HG02759 (cell line): ENCODE measurements at regions not wholly inside any gene's neighbourhood (a gene's known extent, or its start where the extent isn't known, plus 50 kb on each side); places are given as distances from the start of the nearest gene placed in this dataset.

Experiments used
- ATAC-seq: cut with Tn5 transposase; IDR thresholded peaks from one replicate; pipeline ENCODE4 v1.9.1; 2021; ENCODE audit warnings: mild to moderate bottlenecking, moderate library complexity; ENCODE audit not compliant: unreplicated experiment

DNA sequence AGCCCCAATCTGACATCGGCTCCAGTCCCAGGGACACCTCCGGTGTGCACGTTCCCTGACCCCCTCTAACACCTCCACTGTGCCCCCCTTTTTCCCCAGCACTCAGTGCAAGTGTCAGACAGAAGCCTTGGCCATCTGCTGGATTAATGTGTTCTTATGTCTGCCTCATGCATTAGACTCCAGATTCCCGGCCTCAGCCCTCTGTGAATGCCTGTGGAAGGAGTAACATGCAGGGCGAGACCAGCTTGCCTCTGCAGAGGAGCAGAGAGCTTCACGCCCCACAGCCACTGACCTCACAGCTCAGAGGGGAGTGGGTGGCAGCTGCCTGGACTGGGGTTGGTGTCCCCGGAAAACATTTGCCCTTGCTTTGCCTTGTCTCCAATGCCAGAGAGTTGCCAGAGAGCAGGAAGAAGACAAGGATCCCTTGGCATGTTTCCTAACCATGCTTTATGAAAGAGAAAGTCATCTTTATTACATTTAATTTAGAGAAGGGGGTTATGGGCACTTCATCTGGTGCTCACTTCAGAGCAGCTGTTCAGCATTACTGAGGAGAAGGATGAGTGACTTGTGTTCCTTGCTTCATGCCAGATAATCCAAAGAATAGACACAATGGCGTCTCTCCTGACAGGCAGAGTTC lies 91.6 kb upstream of the CXCL12 start:
- no peak for ATAC-seq

DNA sequence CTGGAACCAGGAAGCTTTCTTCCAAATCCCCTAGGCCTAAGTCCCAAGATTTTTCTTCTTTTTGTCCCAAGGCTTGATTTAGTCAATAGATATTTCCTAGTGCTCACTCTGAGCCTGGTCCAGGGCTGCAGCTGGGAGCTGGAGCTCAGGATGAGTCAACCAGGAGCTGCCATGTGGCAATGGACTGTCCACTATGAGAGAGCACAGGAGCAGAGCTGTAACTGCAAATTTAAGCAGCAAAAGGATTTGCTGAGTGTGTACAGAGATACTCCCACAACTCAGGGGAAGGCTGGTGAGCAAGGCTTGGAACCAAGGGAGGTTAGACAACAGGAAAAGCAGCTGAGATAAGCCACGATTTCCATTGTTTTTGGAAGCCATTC lies 92.1 kb upstream of the CXCL12 start:
- ATAC-seq, result no peak

DNA sequence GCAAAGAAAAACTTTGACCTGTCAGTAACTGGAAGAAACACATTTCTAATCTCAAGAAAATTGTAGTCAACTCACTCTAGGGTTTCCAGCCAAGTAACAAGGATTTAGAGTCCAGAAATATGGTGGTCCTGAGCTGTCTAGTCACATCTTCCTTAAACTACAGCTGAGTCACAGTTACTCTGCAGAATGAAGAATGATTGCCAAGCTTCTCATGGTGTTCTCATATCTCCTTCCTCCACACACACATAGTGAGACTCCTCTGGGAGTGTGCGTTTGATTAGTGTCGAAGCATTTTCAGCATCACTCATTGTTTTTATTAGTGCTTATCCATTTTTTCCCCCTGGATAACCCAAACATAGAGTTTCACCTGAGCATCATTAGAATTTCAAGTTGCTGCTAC lies 93.1 kb upstream of the CXCL12 start:
- ATAC-seq, result no peak

DNA sequence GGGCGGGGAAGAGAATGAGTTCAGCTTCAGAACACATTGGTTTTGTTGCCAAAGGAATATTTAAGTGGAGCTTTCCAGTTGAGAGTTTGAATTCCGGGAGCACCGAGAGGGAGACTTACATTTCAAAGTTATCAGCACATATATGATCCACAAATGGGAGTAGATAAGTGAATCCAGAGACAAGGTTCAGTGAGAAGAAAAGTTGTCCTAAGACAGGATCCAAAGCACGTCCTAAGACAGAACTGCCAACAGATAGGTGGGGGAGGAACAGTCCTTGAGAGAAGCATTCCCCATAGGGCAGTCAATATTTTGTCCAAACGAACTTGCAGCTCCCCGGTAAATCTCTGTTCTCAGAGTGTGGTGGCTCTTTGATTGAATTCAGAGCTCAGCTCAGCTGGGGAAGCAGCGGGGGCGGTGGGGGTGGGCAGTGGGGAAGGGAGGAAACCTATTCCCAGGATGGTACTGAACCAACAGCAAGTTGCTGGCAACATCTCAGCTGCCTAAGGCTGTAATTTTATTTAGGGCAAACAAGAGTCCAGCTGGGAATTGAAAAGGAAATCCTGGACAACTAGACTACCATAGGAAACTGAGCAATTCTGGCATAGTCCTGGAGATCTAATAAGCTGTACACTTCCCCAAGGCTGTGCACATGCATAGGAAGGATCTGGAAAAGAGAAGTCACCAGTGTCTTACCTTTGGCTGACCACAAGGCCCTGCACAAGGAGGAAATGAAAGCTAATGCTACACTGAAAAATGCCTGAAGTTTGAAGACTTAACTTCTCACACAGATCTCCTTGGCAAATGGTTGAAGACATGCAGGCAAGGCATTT lies 94.2 kb upstream of the CXCL12 start:
- ATAC-seq, result no peak

DNA sequence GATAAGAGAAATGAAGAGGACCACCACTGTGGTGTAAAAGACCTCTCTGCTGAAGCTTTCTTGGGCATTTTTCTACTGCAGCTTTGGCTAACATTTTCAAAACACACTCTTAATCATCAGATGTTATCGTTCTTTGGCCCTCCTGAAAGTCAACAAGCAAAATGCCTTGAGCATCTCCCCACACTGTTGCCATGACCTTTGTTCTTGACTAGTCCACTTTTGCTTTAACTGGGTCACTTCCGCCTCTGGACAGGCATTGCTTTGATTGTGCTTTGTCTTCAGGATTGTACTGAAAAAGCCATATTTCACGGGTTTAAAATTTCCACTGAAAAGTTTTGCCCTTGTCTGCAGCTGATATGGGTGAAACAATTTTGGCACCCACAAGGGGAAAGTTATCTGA lies 107.8 kb upstream of the CXCL12 start:
- no peak for ATAC-seq

GRCh38 chr10:44498222-44498621 lies 113.3 kb upstream of the CXCL12 start:
- ATAC-seq, result no peak

GRCh38 chr10:44500451-44500850 lies 115.6 kb upstream of the CXCL12 start:
- no peak for ATAC-seq

GRCh38 chr10:44506386-44506785 lies 121.5 kb upstream of the CXCL12 start:
- ATAC-seq, result no peak

DNA sequence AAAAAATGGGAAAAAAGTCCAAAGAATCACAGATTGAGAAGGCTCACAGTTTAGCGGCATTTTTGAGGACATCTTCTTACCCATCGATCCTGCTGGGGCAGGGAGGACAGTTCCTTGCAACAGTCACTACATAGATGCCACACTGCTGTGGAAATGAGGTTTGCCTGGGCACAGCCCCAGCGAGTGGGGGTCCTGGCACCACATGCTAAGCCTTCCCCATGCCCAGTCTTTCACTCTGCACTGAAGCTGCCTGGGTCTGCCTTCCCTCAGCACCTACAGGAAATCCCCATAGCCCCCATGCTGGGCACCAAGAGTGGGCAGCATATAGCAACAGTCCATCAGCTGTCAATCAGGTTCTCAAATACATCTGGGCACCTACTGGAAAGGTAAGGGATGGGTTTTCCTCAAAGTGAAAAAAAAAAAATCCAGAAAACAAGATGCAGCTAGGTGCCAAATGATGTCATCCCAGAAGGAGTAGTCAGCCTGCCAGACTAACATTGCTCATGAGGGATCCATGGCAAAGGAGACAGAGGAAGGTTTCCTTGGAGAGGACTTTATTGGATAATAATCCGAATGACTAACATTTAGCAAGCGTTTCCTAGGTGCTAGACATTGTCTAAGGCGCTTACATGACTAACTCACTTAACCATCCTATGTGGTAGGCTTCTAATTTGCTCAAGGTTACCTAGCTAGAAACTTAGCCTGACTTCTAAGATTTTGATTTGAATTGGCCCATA lies 125.7 kb upstream of the CXCL12 start:
- ATAC-seq, result no peak

DNA sequence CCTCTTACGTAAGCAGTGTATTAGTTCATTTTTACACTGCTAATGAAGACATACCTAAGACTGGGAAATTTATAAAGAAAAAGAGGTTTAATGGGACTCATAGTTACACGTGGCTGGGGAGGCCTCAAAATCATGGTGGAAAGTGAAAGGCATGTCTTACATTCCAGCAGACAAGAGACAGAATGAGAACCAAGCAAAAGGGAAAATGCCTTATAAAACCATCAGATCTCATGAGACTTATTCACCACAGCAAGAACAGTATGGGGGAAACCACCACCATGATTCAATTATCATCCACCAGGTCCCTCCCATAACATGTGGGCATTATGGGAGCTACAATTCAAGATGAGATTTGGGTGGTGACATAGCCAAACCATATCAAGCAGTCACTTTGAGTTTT lies 126.3 kb upstream of the CXCL12 start:
- ATAC-seq, result no peak

DNA sequence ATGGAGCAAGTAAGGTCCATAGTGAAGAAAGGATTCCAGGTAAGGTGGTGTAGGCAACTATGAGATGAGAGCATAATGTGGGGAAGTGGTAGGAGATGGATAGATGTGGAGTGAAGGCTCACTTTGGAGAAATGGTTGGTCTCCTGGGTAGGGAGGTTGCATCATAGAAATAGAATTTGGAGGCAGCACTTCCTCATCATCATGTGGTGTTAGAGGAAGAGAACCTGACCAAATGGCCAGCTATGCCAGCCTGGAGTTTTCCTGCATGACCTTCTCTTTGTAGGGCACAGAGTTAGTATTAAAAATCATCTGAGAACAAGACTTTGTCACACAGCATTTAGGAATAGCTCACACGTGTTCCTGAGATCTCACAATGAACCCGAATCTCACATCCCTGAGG lies 126.7 kb upstream of the CXCL12 start:
- ATAC-seq, result no peak

DNA sequence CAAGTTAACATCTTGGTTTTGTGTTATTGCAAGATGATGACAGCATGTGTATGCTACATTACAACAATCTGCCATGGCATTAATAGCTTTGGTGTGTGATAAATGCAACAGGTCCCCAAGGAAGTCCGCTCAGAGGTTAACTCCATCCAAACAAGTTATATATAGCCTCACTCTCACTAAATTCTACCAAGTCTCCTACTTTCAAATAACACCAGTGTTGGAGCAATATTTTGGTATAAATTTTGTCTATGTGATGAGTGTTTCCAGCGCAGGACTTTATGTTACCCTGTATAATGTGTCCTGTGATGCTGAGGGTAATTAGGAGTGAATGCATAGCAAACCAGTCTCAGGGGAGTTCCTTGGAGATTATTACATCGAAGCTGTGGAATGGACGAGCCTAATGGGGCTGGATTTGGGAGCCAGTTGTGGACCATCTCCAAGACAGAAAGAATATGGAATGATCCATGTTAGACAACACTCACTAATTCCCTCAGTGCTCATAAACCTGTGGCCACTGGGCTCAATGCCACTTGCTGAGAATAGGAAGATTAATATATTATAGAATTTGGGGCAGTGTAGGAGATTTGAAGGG lies 127.6 kb upstream of the CXCL12 start:
- ATAC-seq, result no peak

DNA sequence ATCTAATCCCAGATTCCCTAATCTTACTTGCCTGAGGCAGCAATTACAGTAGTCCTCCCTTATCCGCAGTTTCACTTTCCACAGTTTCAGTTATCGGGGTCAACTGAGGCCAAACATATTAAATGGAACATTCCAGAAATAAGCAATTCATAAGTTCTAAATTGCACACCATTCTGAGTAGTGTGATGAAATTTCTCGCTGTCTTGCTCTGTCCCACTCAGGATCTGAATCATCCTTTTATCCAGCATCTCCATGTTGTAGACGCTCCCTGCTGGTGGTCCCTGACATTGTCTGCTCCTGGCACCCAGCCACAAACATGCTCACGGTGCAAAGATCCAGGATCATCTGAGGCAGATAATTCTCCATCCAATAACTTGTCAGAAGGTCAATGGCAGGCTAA lies 128.7 kb upstream of the CXCL12 start:
- no peak for ATAC-seq

GRCh38 chr10:44516891-44517290 lies 132.0 kb upstream of the CXCL12 start:
- no peak for ATAC-seq

GRCh38 chr10:44517635-44518034 lies 132.7 kb upstream of the CXCL12 start:
- ATAC-seq, result no peak

- ATAC-seq, result no peak
These were observed 134.5 kb upstream of the CXCL12 start for GRCh38 chr10:44519361-44519760.

DNA sequence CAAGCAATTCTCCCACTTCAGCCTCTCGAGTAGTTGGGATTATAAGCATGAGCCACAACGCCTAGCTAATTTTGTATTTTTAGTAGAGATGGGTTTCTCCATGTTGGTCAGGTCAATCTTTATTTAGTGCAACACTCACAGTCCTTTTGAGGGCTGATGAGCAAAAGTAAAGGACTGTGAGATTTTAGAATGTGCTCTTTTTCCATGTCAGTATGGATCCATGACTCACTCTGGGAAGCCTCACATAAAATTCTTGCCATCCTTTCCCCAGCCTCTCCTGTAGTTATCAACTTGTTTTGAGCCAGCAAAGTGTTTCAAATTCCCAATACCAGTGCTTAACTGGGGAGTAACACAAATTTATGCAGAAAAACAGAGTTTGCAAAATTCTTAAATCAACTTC lies 135.8 kb upstream of the CXCL12 start:
- ATAC-seq, result no peak

DNA sequence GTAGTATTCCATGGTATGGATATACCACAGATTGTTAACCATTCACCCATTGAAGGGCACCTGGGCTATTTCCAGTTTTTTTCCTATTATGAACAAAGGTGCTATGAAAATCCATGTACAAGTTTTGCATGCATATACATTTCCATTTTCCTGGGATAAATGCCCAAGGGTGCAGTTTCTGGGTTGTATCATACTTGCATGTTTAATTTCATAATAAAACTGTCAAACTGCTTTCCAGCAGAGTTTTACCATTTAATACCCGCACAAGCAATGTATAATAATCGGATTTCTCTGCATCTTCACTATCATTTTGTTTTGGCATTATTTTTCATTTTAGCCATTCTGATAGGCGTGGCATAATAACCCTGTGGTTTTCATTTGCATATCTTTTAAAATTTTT lies 154.3 kb upstream of the CXCL12 start:
- ATAC-seq, result no peak

- ATAC-seq, result no peak
These were observed 167.8 kb upstream of the CXCL12 start for GRCh38 chr10:44552726-44553125.

GRCh38 chr10:44557596-44558191 lies 172.8 kb upstream of the CXCL12 start:
- ATAC-seq, result no peak

DNA sequence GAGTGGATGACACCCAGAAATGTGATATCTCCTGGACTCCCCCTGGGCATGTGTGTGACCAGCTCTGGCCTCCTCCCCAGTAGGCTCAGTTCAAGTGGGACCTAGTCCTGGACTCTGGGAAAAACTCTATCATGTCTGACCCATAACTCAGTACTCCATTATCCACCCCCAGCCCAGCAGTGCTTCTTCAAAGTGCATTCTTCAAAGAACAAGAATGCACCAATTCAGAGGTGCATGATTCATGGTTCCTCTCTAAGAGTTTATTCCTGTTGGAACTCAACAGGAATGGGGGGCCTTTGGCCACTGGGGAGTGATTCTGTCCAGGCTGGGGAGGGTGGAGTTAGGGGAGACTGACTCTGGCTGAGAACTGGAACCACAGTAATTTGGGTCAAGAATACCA lies 173.6 kb upstream of the CXCL12 start:
- ATAC-seq, result no peak
